ENCODE measurements at regions not wholly inside any gene's neighbourhood (a gene's known extent, or its start where the extent isn't known, plus 50 kb on each side); places are given as distances from the start of the nearest gene placed in this dataset.

- no peaks in the 10 kb centered on the region for H4K20me1 ChIP-seq (ENCODE audit: insufficient read depth, low read length)
- TF ChIP-seq, protein P1, sequence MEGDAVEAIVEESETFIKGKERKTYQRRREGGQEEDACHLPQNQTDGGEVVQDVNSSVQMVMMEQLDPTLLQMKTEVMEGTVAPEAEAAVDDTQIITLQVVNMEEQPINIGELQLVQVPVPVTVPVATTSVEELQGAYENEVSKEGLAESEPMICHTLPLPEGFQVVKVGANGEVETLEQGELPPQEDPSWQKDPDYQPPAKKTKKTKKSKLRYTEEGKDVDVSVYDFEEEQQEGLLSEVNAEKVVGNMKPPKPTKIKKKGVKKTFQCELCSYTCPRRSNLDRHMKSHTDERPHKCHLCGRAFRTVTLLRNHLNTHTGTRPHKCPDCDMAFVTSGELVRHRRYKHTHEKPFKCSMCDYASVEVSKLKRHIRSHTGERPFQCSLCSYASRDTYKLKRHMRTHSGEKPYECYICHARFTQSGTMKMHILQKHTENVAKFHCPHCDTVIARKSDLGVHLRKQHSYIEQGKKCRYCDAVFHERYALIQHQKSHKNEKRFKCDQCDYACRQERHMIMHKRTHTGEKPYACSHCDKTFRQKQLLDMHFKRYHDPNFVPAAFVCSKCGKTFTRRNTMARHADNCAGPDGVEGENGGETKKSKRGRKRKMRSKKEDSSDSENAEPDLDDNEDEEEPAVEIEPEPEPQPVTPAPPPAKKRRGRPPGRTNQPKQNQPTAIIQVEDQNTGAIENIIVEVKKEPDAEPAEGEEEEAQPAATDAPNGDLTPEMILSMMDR (IDR thresholded peaks at IDR 0.05; ENCODE audit: low read length): no peak
- no peak for TF ChIP-seq EZH2 (IDR thresholded peaks at IDR 0.05; ENCODE audit: borderline replicate concordance, low read length)
Observed at GRCh38 chr15:96089405-96090058, 241.0 kb upstream of the NR2F2 start.

DNA sequence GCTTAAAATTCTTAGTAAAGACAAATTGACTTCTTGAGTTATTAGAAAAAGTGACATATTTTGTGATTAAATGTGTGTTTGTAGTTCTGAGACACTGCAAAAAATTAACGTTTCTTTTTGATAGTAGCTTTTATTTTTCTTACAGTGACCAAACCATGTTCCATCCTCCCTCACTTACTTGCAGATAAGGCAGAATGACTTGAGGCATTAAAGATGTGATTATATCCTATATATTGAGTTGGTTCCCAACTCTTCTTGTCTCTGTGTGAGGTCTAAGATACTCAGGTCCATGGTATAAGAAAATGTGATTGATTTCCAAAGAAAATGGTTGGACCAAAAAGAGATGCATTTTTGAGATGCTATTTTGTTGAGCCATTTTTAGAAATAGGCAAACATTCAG is 238.3 kb upstream of the NR2F2 start:
- Histone ChIP-seq H3K9me2 (ENCODE audit: low read depth, low read length) (no peaks in the 10 kb centered on the region), H3K36me3 (ENCODE audit: insufficient read depth, low read length) (no peaks in the 10 kb centered on the region), H4K20me1 (ENCODE audit: insufficient read depth, low read length) (no peaks in the 10 kb centered on the region), H3K9ac (ENCODE audit: low read length) (no peak overlapping the region), H3K79me2 (ENCODE audit: insufficient read depth, low read length) (no peaks in the 10 kb centered on the region), H3K4me3 (ENCODE audit: low read depth, low read length, poor library complexity, severe bottlenecking) (no peak overlapping the region), H3K27me3 (ENCODE audit: insufficient read depth, low read length) (no peaks in the 10 kb centered on the region), H3K27ac (ENCODE audit: low read depth, low read length, poor library complexity, severe bottlenecking) (no peak overlapping the region), H3K4me1 (ENCODE audit: insufficient read depth, low read length, severe bottlenecking) (no peaks in the 10 kb centered on the region), H2AFZ (ENCODE audit: low read length) (no peak overlapping the region), H3K9me3 (ENCODE audit: low read length) (no peaks in the 10 kb centered on the region), H3K4me2 (ENCODE audit: low read length) (no peak overlapping the region), H3F3A (ENCODE audit: insufficient read depth, low read length) (no peaks in the 10 kb centered on the region)
- TF ChIP-seq, protein P1 (IDR thresholded peaks at IDR 0.05; ENCODE audit: low read length): no peak
- no peak for TF ChIP-seq EZH2 (IDR thresholded peaks at IDR 0.05; ENCODE audit: borderline replicate concordance, low read length)

More at GRCh38 chr15:96089405-96090058, 241.0 kb upstream of the NR2F2 start:
- no peaks in the 10 kb centered on the region for H3K9me2 ChIP-seq (ENCODE audit: low read depth, low read length)
- no peaks in the 10 kb centered on the region for H3K4me1 ChIP-seq (ENCODE audit: insufficient read depth, low read length, severe bottlenecking)
- no peak overlapping the region for H3K4me2 ChIP-seq (ENCODE audit: low read length)
- no peaks in the 10 kb centered on the region for H3K9me3 ChIP-seq (ENCODE audit: low read length)
- H2AFZ ChIP-seq (ENCODE audit: low read length): no peak overlapping the region
- H3K4me3 ChIP-seq (ENCODE audit: low read depth, low read length, poor library complexity, severe bottlenecking): no peak overlapping the region
- H3K27me3 ChIP-seq (ENCODE audit: insufficient read depth, low read length): no peaks in the 10 kb centered on the region
- no peak overlapping the region for H3K27ac ChIP-seq (ENCODE audit: low read depth, low read length, poor library complexity, severe bottlenecking)
- H3K79me2 ChIP-seq (ENCODE audit: insufficient read depth, low read length): no peaks in the 10 kb centered on the region
- no peaks in the 10 kb centered on the region for H3F3A ChIP-seq (ENCODE audit: insufficient read depth, low read length)
- H3K9ac ChIP-seq (ENCODE audit: low read length): no peak overlapping the region
- H3K36me3 ChIP-seq (ENCODE audit: insufficient read depth, low read length): no peaks in the 10 kb centered on the region

GRCh38 chr15:96093063-96093462 is 237.4 kb upstream of the NR2F2 start:
- Histone ChIP-seq H3K79me2 (ENCODE audit: insufficient read depth, low read length) (no peaks in the 10 kb centered on the region), H4K20me1 (ENCODE audit: insufficient read depth, low read length) (no peaks in the 10 kb centered on the region), H3K4me2 (ENCODE audit: low read length) (no peak overlapping the region), H3K36me3 (ENCODE audit: insufficient read depth, low read length) (no peaks in the 10 kb centered on the region), H3K27me3 (ENCODE audit: insufficient read depth, low read length) (no peaks in the 10 kb centered on the region), H3K4me3 (ENCODE audit: low read depth, low read length, poor library complexity, severe bottlenecking) (no peak overlapping the region), H3K9ac (ENCODE audit: low read length) (no peak overlapping the region), H3K9me2 (ENCODE audit: low read depth, low read length) (no peaks in the 10 kb centered on the region), H2AFZ (ENCODE audit: low read length) (no peak overlapping the region), H3K27ac (ENCODE audit: low read depth, low read length, poor library complexity, severe bottlenecking) (no peak overlapping the region), H3K4me1 (ENCODE audit: insufficient read depth, low read length, severe bottlenecking) (no peaks in the 10 kb centered on the region), H3K9me3 (ENCODE audit: low read length) (no peaks in the 10 kb centered on the region), H3F3A (ENCODE audit: insufficient read depth, low read length) (no peaks in the 10 kb centered on the region)
- TF ChIP-seq, protein P1 (IDR thresholded peaks at IDR 0.05; ENCODE audit: low read length): no peak
- no peak for TF ChIP-seq EZH2 (IDR thresholded peaks at IDR 0.05; ENCODE audit: borderline replicate concordance, low read length)
